HepG2 (cell line): ENCODE measurements at regions not wholly inside any gene's neighbourhood (a gene's known extent, or its start where the extent isn't known, plus 50 kb on each side); places are given as distances from the start of the nearest gene placed in this dataset.

Experiments
- ATAC-seq: fragments of 200-7000 bp; cut with Tn5 transposase; 3 replicates; pipeline ENCODE4 v1.9.1; 2020; ENCODE audit warnings: mild to moderate bottlenecking, moderate library complexity
- BruUV-seq: library from RNA; stranded (reverse); fragments of 400-500 nt; replicated peaks from 2 replicates; lab custom pipeline; 2021; lab: Mats Ljungman, UMichigan
- CTCF ChIA-PET: fragments of 300-600 bp; formaldehyde crosslinking; extraction: SDS; loops from one replicate; lab custom pipeline; 2021; ENCODE audit warnings: low total read pairs, inconsistent platforms, low intra/inter-chr PET ratio; lab: Yijun Ruan, JAX
- POLR2A ChIA-PET: fragments of 350-600 bp; sonication (Branson Sonifier 250); formaldehyde crosslinking; loops from one replicate; lab custom pipeline; 2020; ENCODE audit warnings: antibody characterized with exemption, inconsistent platforms; lab: Yijun Ruan, JAX
- DNase-seq: peaks from one replicate; pipeline ENCODE4 v3.0.0-alpha.2; 2015; ENCODE audit warnings: low spot score
- FAIRE-seq: peaks from 3 replicates; lab custom pipeline; 2011; peaks lifted over from hg19 to GRCh38; lab: Jason Lieb, UNC
- H2AFZ ChIP-seq: one replicate; pipeline ENCODE4 v1.6.1; 2011; ENCODE audit warnings: low read length, inconsistent platforms
- H3K27ac ChIP-seq: fragments of 300-600 bp; 3 replicates; pipeline ENCODE4 v1.8.0; 2011; ENCODE audit warnings: mixed run types, mild to moderate bottlenecking, mixed read lengths, low read length, inconsistent platforms; ENCODE audit not compliant: insufficient read depth; ENCODE audit errors: extremely low read length
- H3K27me3 ChIP-seq, 2 experiments: fragments of 200-600 bp in 1 of 2; 2 replicates in 1 of 2; 3 replicates in 1 of 2; pipeline versions ENCODE4 v1.6.0 to v1.8.0; 2011; ENCODE audit warnings: low read length in 2 of 2, mild to moderate bottlenecking in 2 of 2, moderate library complexity in 2 of 2, inconsistent platforms in 1 of 2; ENCODE audit not compliant: insufficient read depth in 2 of 2, control insufficient read depth in 1 of 2
- H3K36me3 ChIP-seq, 2 experiments: fragments of 200-600 bp in 1 of 2; replicated peaks in 1 of 2; 2 replicates in 1 of 2; 3 replicates in 1 of 2; pipeline versions ENCODE4 v1.5.1 to v1.8.0; 2011; ENCODE audit warnings: low read length in 2 of 2, inconsistent platforms in 1 of 2; ENCODE audit not compliant: insufficient read depth in 2 of 2, control insufficient read depth in 1 of 2
- H3K4me1 ChIP-seq: 2 replicates; pipeline ENCODE4 v1.5.1; 2012; ENCODE audit warnings: low read length, inconsistent platforms; ENCODE audit not compliant: insufficient read depth
- H3K4me2 ChIP-seq: 2 replicates; pipeline ENCODE4 v1.6.0; 2011; ENCODE audit warnings: low read depth, low read length, inconsistent platforms
- H3K4me3 ChIP-seq, 3 experiments: fragments of 200-600 bp in 1 of 3; sonication (generic), shearing (Covaris generic) in 1 of 3; replicated peaks in 1 of 3; 2 replicates each; pipeline ENCODE4 v1.5.1; 2011 to 2016; ENCODE audit warnings: low read length in 3 of 3, inconsistent platforms in 2 of 3, low read depth in 2 of 3, mild to moderate bottlenecking in 2 of 3, control low read depth in 1 of 3, mixed read lengths in 1 of 3; ENCODE audit not compliant: insufficient read depth in 1 of 3
- H3K79me2 ChIP-seq: one replicate; pipeline ENCODE4 v1.6.1; 2011; ENCODE audit warnings: low read length, inconsistent platforms; ENCODE audit not compliant: insufficient read depth
- H3K9ac ChIP-seq: 2 replicates; pipeline ENCODE4 v1.6.0; 2011; ENCODE audit warnings: mild to moderate bottlenecking, low read depth, low read length, inconsistent platforms; ENCODE audit not compliant: insufficient read depth
- H3K9me3 ChIP-seq: 2 replicates; pipeline ENCODE4 v1.5.1; 2012; ENCODE audit warnings: mild to moderate bottlenecking, low read length
- H4K20me1 ChIP-seq: 2 replicates; pipeline ENCODE4 v1.6.0; 2011; ENCODE audit warnings: inconsistent platforms, mild to moderate bottlenecking, low read length, moderate library complexity; ENCODE audit not compliant: insufficient read depth
- AKAP8 ChIP-seq: sonication (generic); formaldehyde crosslinking; IDR thresholded peaks from 2 replicates; pipeline ENCODE4 v1.5.1; 2020; ENCODE audit warnings: mild to moderate bottlenecking, missing genetic modification reagents
- ATF4 ChIP-seq, 2 experiments: fragments of 450-650 bp in 1 of 2; sonication (generic) in 1 of 2; formaldehyde crosslinking; IDR thresholded peaks; 2 replicates each; pipeline versions ENCODE4 v1.5.0 to v1.8.0; 2020 to 2022; ENCODE audit warnings: mild to moderate bottlenecking in 1 of 2, missing genetic modification reagents in 1 of 2
- ATF7 ChIP-seq, 2 experiments: fragments of 450-650 bp in 1 of 2; sonication (generic) in 1 of 2; formaldehyde crosslinking in 1 of 2; IDR thresholded peaks; 2 replicates each; pipeline versions ENCODE4 v1.4.0 to v1.6.1; 2016 to 2020; ENCODE audit warnings: antibody characterized with exemption in 1 of 2, mild to moderate bottlenecking in 1 of 2, missing genetic modification reagents in 1 of 2
- CREB1 ChIP-seq, 2 experiments: fragments of 450-650 bp in 1 of 2; IDR thresholded peaks; 2 replicates each; pipeline ENCODE4 v1.6.1; 2016 to 2017; ENCODE audit warnings: control low read depth in 1 of 2, mild to moderate bottlenecking in 1 of 2, missing compliant biosample characterization in 1 of 2, missing genetic modification characterization in 1 of 2
- HBP1 ChIP-seq: IDR thresholded peaks from 2 replicates; pipeline ENCODE4 v1.6.1; 2016; ENCODE audit warnings: low read depth, control low read depth
- HHEX ChIP-seq: IDR thresholded peaks from 2 replicates; pipeline ENCODE4 v1.6.1; 2016; ENCODE audit warnings: control low read depth
- HOXA5 ChIP-seq: sonication (generic); formaldehyde crosslinking; IDR thresholded peaks from 2 replicates; pipeline ENCODE4 v1.4.0; 2020; ENCODE audit warnings: missing genetic modification reagents
- MAFF ChIP-seq: IDR thresholded peaks from 2 replicates; pipeline ENCODE4 v1.6.1; 2011; ENCODE audit warnings: low read depth, low read length, improper control_type of control experiment
- MAFK ChIP-seq, 2 experiments: IDR thresholded peaks in 1 of 2; conservative IDR thresholded peaks in 1 of 2; 2 replicates each; pipeline ENCODE4 v1.6.1; 2011; ENCODE audit warnings: improper control_type of control experiment in 2 of 2, low read length in 2 of 2
- SAFB2 ChIP-seq: sonication (generic); formaldehyde crosslinking; IDR thresholded peaks from 2 replicates; pipeline ENCODE4 v1.5.1; 2020; ENCODE audit warnings: missing genetic modification reagents, low read depth, mild to moderate bottlenecking, borderline replicate concordance
- ZNF451 ChIP-seq: sonication (generic); formaldehyde crosslinking; IDR thresholded peaks from 2 replicates; pipeline ENCODE4 v1.5.0; 2020; ENCODE audit warnings: mild to moderate bottlenecking, missing genetic modification reagents
- ZNF549 ChIP-seq: sonication (generic); formaldehyde crosslinking; IDR thresholded peaks from 2 replicates; pipeline ENCODE4 v1.5.0; 2020; ENCODE audit warnings: missing genetic modification reagents
- ZNF550 ChIP-seq: sonication (generic); formaldehyde crosslinking; IDR thresholded peaks from 2 replicates; pipeline ENCODE4 v1.4.0; 2020; ENCODE audit warnings: mild to moderate bottlenecking, missing genetic modification reagents, borderline replicate concordance
- ZNF556 ChIP-seq: sonication (generic); formaldehyde crosslinking; IDR thresholded peaks from 2 replicates; pipeline ENCODE4 v1.4.0; 2020; ENCODE audit warnings: mild to moderate bottlenecking, missing genetic modification reagents, borderline replicate concordance
- WGBS: methylation state at CpG from one replicate; pipeline ENCODE4 v1.1.6; 2017; ENCODE audit warnings: low lambda C conversion rate; 5-methylcytosine and 5-hydroxymethylcytosine counted together
- in situ Hi-C: cut with HindIII; loops from 2 replicates; pipeline ENCODE4 v1.10.0; 2017; ENCODE audit warnings: low pct_unique_long_range_greater_than_20kb; ENCODE audit not compliant: extremely low pct_ligation_motif_present
- intact Hi-C: fragments of 100-400 bp; cut with micrococcal nuclease; formaldehyde crosslinking; loops from one replicate; pipeline ENCODE4 v1.10.0; 2022; ENCODE audit not compliant: unreplicated experiment

GRCh38 chr12:16093825-16094224 lies 182.7 kb downstream of the DERA start:
- Histone ChIP-seq H3K36me3 (no peaks in the 10 kb centered on the region), H3K27ac (no peak overlapping the region), H3K9ac (no peak overlapping the region), H3K4me3 (no peak overlapping the region), H2AFZ (no peak overlapping the region), H3K4me1 (peaks cover 13% of the 10 kb centered on the region), H3K79me2 (no peaks in the 10 kb centered on the region), H3K27me3 (no peaks in the 10 kb centered on the region; a peak in 1 of 5 replicates), H3K4me2 (no peak overlapping the region), H3K9me3 (no peaks in the 10 kb centered on the region), H4K20me1 (no peaks in the 10 kb centered on the region)
- DNase-seq (no peak), FAIRE-seq (no peak), ATAC-seq (no peak)
- POLR2A ChIA-PET: no interaction called here
- TF ChIP-seq MAFF (peak; percentile 38; the same call in 1 of the 2 replicates), MAFK (conservative IDR thresholded peaks at IDR 0.05 in 1 of 2, IDR thresholded peaks at IDR 0.05 in 1 of 2; ENCODE audit: low read length in 2 of 2) (peak in 1 of 2 experiments; percentile 53; a peak in 2 of 4 replicates), AKAP8 (CRISPR knock-in tag) (no peak)
- BruUV-seq: no TSS peak
- in situ Hi-C loops: no loop called here
- intact Hi-C loops: no loop called here
- CTCF ChIA-PET: no interaction called here

GRCh38 chr12:16090974-16091373 lies 179.8 kb downstream of the DERA start:
- in situ Hi-C loops (no loop called here), intact Hi-C loops (no loop called here)
- Histone ChIP-seq H3K9ac (no peak overlapping the region), H3K79me2 (no peaks in the 10 kb centered on the region), H3K36me3 (no peaks in the 10 kb centered on the region), H3K27me3 (no peaks in the 10 kb centered on the region; a peak in 1 of 5 replicates), H2AFZ (no peak overlapping the region), H3K4me3 (no peak overlapping the region), H4K20me1 (no peaks in the 10 kb centered on the region), H3K4me2 (no peak overlapping the region), H3K4me1 (peaks cover 14% of the 10 kb centered on the region), H3K27ac (no peak overlapping the region), H3K9me3 (no peaks in the 10 kb centered on the region)
- POLR2A ChIA-PET: no interaction called here
- WGBS: 35% methylated on average over 3 of the region's 3 CpGs
- no TSS peak for BruUV-seq
- CTCF ChIA-PET: no interaction called here
- DNase-seq: no peak
- no peak for FAIRE-seq
- ATAC-seq: no peak
- no peak for TF ChIP-seq ZNF556
- TF ChIP-seq HHEX (CRISPR knock-in tag): no peak
- TF ChIP-seq ZNF451 (CRISPR knock-in tag): no peak
- TF ChIP-seq HBP1: no peak
- TF ChIP-seq SAFB2: no peak
- TF ChIP-seq ZNF550 (CRISPR knock-in tag): no peak
- no peak for TF ChIP-seq HOXA5 (CRISPR knock-in tag)
- no peak for TF ChIP-seq ZNF549
- no peak for TF ChIP-seq ATF4 (CRISPR knock-in tag; IDR thresholded peaks at IDR 0.05)
- TF ChIP-seq ATF7 (IDR thresholded peaks at IDR 0.05): peak; percentile 97
- no peak for TF ChIP-seq ATF7 (CRISPR knock-in tag; IDR thresholded peaks at IDR 0.05)
- TF ChIP-seq CREB1 (IDR thresholded peaks at IDR 0.05): peak; percentile 64; the same call in 1 of the 2 replicates
- no peak for TF ChIP-seq CREB1 (CRISPR knock-in tag; IDR thresholded peaks at IDR 0.05)
